ENCODE measurements at regions not wholly inside any gene's neighbourhood (a gene's known extent, or its start where the extent isn't known, plus 50 kb on each side); places are given as distances from the start of the nearest gene placed in this dataset.

DNA sequence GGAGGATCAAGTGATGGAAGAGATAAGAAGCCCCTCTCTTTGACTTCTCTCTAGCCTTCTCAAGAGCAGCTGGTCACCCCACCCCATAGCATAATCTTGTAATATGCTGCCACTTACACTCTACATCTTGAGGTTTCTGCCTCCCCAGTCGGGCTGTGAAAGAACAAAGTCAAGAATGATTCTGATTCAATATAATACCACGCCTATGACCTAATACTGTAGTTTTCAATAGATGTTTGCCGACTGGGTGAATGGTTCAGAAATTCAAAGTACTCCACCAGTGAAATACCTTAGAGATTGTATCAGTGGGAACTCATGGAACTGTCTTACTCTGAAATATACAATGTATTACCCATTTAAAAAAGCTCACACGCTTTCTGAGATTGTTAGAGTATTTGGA is 93.0 kb upstream of the ZFHX3 start:
- H3K27ac Mint-ChIP-seq (ENCODE audit: unreplicated experiment): no peak overlapping the region
- no peak for DNase-seq (ENCODE audit: low spot score)

DNA sequence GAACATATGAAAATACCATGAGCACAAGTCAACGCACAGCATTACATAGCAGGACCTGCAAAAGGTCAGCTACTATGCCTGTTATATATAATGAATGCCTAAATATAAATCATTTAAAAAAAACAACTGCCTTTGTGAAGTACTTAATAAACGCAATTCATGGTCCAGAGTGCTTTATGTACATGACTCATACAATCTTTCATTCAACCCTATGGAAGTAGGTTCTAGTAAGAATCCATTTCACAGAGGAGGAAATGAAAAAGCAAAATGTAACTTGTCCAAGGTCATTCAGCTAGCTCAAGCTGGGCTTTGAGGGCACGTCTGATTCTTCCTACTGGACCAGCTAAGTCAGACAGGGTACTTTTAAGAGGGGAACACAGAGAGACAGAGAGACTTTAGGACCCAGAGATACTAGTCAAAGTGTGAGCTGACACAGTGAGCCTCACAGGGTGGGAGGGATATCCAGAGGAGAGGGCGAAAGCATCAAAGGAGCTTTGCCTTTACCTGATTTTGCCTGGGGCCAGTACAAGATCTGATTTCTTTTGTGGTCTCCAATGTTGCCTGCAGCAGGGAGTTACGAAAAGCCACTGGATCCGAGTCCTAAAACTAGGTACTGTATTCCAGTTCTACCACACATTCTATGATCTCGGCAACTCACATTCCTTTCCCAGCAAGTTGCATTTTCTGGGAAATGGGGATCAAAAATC is 83.4 kb upstream of the ZFHX3 start:
- no peak for DNase-seq (ENCODE audit: low spot score)
- Mint-ChIP-seq H3K9me3 (ENCODE audit: unreplicated experiment) (no peaks in the 10 kb centered on the region), H3K27ac (ENCODE audit: unreplicated experiment) (no peak overlapping the region), H3K4me3 (ENCODE audit: unreplicated experiment) (no peak overlapping the region), H3K27me3 (ENCODE audit: unreplicated experiment) (peaks cover 6% of the 10 kb centered on the region), H3K36me3 (ENCODE audit: low read depth, unreplicated experiment) (peaks cover 2% of the 10 kb centered on the region), H3K4me1 (ENCODE audit: unreplicated experiment) (peaks cover 5% of the 10 kb centered on the region)
- TF ChIP-seq, protein P1, sequence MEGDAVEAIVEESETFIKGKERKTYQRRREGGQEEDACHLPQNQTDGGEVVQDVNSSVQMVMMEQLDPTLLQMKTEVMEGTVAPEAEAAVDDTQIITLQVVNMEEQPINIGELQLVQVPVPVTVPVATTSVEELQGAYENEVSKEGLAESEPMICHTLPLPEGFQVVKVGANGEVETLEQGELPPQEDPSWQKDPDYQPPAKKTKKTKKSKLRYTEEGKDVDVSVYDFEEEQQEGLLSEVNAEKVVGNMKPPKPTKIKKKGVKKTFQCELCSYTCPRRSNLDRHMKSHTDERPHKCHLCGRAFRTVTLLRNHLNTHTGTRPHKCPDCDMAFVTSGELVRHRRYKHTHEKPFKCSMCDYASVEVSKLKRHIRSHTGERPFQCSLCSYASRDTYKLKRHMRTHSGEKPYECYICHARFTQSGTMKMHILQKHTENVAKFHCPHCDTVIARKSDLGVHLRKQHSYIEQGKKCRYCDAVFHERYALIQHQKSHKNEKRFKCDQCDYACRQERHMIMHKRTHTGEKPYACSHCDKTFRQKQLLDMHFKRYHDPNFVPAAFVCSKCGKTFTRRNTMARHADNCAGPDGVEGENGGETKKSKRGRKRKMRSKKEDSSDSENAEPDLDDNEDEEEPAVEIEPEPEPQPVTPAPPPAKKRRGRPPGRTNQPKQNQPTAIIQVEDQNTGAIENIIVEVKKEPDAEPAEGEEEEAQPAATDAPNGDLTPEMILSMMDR (IDR thresholded peaks at IDR 0.05; ENCODE audit: unreplicated experiment): no peak

More for the DNA sequence above, 93.0 kb upstream of the ZFHX3 start:
- no peaks in the 10 kb centered on the region for H3K9me3 Mint-ChIP-seq (ENCODE audit: unreplicated experiment)
- no peak overlapping the region for H3K4me3 Mint-ChIP-seq (ENCODE audit: unreplicated experiment)
- TF ChIP-seq, protein P1 (IDR thresholded peaks at IDR 0.05; ENCODE audit: unreplicated experiment): no peak
- H3K27me3 Mint-ChIP-seq (ENCODE audit: unreplicated experiment): peaks cover 3% of the 10 kb centered on the region
- peaks cover 3% of the 10 kb centered on the region for H3K36me3 Mint-ChIP-seq (ENCODE audit: low read depth, unreplicated experiment)
- peaks cover 40% of the 10 kb centered on the region for H3K4me1 Mint-ChIP-seq (ENCODE audit: unreplicated experiment)

DNA sequence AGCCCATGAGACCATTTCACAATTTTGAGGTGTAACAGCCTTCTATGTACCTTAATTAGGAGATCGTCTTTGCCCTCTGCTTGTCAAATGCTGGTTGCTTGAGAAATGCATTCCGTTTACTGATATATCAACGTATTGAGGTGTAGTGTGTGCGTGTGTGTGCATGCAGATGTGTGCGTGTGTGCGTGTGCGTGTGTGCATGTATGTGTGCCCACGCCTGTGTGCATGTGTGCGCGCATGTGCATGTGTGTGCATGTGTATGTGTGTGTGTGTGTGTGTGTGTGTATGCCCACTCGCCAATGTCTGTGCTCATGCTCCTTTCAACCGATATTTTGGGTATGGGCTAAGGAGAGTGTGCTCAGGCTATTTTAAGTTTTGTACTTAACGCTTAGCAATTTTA is 81.5 kb upstream of the ZFHX3 start:
- TF ChIP-seq, protein P1 (IDR thresholded peaks at IDR 0.05; ENCODE audit: unreplicated experiment): no peak
- Mint-ChIP-seq H3K36me3 (ENCODE audit: low read depth, unreplicated experiment) (no peaks in the 10 kb centered on the region), H3K4me3 (ENCODE audit: unreplicated experiment) (no peak overlapping the region), H3K27me3 (ENCODE audit: unreplicated experiment) (peaks cover 11% of the 10 kb centered on the region), H3K4me1 (ENCODE audit: unreplicated experiment) (peaks cover 11% of the 10 kb centered on the region), H3K27ac (ENCODE audit: unreplicated experiment) (no peak overlapping the region), H3K9me3 (ENCODE audit: unreplicated experiment) (no peaks in the 10 kb centered on the region)
- no peak for DNase-seq (ENCODE audit: low spot score)

DNA sequence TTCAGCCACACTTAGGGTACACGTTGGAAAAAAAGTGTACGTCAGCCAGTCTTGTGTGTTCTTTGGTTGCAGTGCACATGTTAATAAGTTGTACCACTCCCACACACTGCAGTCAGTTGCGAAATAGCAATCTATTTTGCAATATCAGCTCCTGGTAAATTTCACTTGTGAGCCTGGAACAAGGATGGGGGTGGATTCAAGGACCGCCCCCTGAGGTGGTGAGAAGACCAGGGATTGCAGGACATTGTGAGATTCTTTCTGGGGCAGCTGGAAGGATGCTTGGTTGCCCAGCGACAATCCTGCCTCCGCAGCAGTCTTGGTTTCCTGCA is 78.6 kb upstream of the ZFHX3 start:
- Mint-ChIP-seq H3K4me3 (ENCODE audit: unreplicated experiment) (no peak overlapping the region), H3K27ac (ENCODE audit: unreplicated experiment) (no peak overlapping the region), H3K27me3 (ENCODE audit: unreplicated experiment) (peaks cover 13% of the 10 kb centered on the region), H3K4me1 (ENCODE audit: unreplicated experiment) (peaks cover 13% of the 10 kb centered on the region), H3K9me3 (ENCODE audit: unreplicated experiment) (no peaks in the 10 kb centered on the region), H3K36me3 (ENCODE audit: low read depth, unreplicated experiment) (no peaks in the 10 kb centered on the region)
- TF ChIP-seq, protein P1 (IDR thresholded peaks at IDR 0.05; ENCODE audit: unreplicated experiment): no peak
- no peak for DNase-seq (ENCODE audit: low spot score)

DNA sequence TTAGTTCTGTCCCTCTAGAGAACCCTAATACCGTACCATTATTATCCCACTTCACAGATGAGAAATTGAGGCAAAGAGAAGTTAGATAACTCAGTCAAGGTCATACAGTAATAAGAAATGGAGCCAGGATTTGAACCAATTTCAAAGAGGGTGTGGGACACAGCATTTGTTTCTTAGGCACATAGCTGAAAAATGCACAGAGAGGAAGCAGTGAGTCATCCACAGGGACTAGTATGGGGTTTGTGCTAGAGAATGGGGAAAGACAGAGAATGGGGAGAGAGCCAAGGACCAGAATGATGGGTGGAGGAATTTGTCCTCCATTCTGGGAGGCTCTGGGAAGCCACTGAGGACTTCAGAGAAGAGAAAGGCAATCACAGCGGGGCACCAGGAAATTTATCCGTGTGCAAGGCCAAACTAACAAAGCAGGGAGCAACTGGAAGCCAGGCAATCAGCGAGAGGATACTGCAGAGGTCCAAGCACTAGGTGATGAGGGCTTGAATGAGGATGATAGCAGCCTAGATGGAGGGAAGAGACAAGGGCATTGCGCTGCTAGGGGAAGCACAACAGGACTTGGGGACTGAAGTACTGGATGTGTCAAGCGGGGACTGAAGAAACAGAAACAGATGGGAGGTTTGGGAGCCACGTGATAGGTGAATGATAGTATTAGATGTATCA is 78.1 kb upstream of the ZFHX3 start:
- H3K27me3 Mint-ChIP-seq (ENCODE audit: unreplicated experiment): peaks cover 11% of the 10 kb centered on the region
- no peaks in the 10 kb centered on the region for H3K36me3 Mint-ChIP-seq (ENCODE audit: low read depth, unreplicated experiment)
- H3K27ac Mint-ChIP-seq (ENCODE audit: unreplicated experiment): no peak overlapping the region
- no peak overlapping the region for H3K4me3 Mint-ChIP-seq (ENCODE audit: unreplicated experiment)
- H3K4me1 Mint-ChIP-seq (ENCODE audit: unreplicated experiment): peaks cover 13% of the 10 kb centered on the region
- no peak for DNase-seq (ENCODE audit: low spot score)
- no peaks in the 10 kb centered on the region for H3K9me3 Mint-ChIP-seq (ENCODE audit: unreplicated experiment)
- TF ChIP-seq, protein P1 (IDR thresholded peaks at IDR 0.05; ENCODE audit: unreplicated experiment): no peak
